ENCODE measurements at regions not wholly inside any gene's neighbourhood (a gene's known extent, or its start where the extent isn't known, plus 50 kb on each side); places are given as distances from the start of the nearest gene placed in this dataset.
"Not testable (repeated sequence)": the region's sequence is repeated elsewhere in the genome, so short reads cannot be mapped to it uniquely, and the experiment has no call there.

- DNase-seq: no peak
- no peaks in the 10 kb centered on the region for H3K9me3 Mint-ChIP-seq
- peaks cover 15% of the 10 kb centered on the region for H3K27me3 Mint-ChIP-seq
- no peak overlapping the region for H3K4me3 Mint-ChIP-seq
- no peak overlapping the region for H3K27ac Mint-ChIP-seq
- no peaks in the 10 kb centered on the region for H3K36me3 Mint-ChIP-seq (ENCODE audit: low read depth)
- no peaks in the 10 kb centered on the region for H3K4me1 Mint-ChIP-seq
- intact Hi-C loops (cut with micrococcal nuclease): no loop called here
These were observed 232.1 kb downstream of the TM9SF2 start for GRCh38 chr13:99733346-99733745.

GRCh38 chr13:99731747-99732146, 230.5 kb downstream of the TM9SF2 start:
- Mint-ChIP-seq H3K4me1 (no peaks in the 10 kb centered on the region), H3K4me3 (no peak overlapping the region), H3K36me3 (ENCODE audit: low read depth) (no peaks in the 10 kb centered on the region), H3K9me3 (no peaks in the 10 kb centered on the region), H3K27me3 (peaks cover 13% of the 10 kb centered on the region), H3K27ac (no peak overlapping the region)
- intact Hi-C loops (cut with micrococcal nuclease): no loop called here
- DNase-seq: no peak

- H3K4me1 Mint-ChIP-seq: no peaks in the 10 kb centered on the region
- H3K4me3 Mint-ChIP-seq: no peak overlapping the region
- no peak overlapping the region for H3K27ac Mint-ChIP-seq
- no peak for DNase-seq
- intact Hi-C loops (cut with micrococcal nuclease): no loop called here
- H3K36me3 Mint-ChIP-seq (ENCODE audit: low read depth): no peaks in the 10 kb centered on the region
- H3K9me3 Mint-ChIP-seq: no peaks in the 10 kb centered on the region
- peaks cover 13% of the 10 kb centered on the region for H3K27me3 Mint-ChIP-seq
These were observed 229.1 kb downstream of the TM9SF2 start for GRCh38 chr13:99730403-99730802.

- Mint-ChIP-seq H3K9me3 (no peaks in the 10 kb centered on the region), H3K36me3 (ENCODE audit: low read depth) (no peaks in the 10 kb centered on the region), H3K4me3 (no peak overlapping the region), H3K27me3 (peaks cover 10% of the 10 kb centered on the region), H3K27ac (no peak overlapping the region), H3K4me1 (no peaks in the 10 kb centered on the region)
- DNase-seq: no peak
- intact Hi-C loops (cut with micrococcal nuclease): no loop called here
These were observed 228.5 kb downstream of the TM9SF2 start for GRCh38 chr13:99729745-99730144.

- H3K4me3 Mint-ChIP-seq; DNase-seq; intact Hi-C loops (cut with micrococcal nuclease); H3K9me3 Mint-ChIP-seq; H3K27ac Mint-ChIP-seq; H3K27me3 Mint-ChIP-seq; H3K36me3 Mint-ChIP-seq (ENCODE audit: low read depth); H3K4me1 Mint-ChIP-seq: not testable (repeated sequence)
These were observed 226.4 kb downstream of the TM9SF2 start for GRCh38 chr13:99727651-99728050.

GRCh38 chr13:99726282-99726894, 225.1 kb downstream of the TM9SF2 start:
- intact Hi-C loops (cut with micrococcal nuclease): no loop called here
- Mint-ChIP-seq H3K9me3 (no peaks in the 10 kb centered on the region), H3K4me3 (no peak overlapping the region), H3K27ac (no peak overlapping the region), H3K27me3 (no peaks in the 10 kb centered on the region), H3K4me1 (no peaks in the 10 kb centered on the region), H3K36me3 (ENCODE audit: low read depth) (no peaks in the 10 kb centered on the region)
- no peak for DNase-seq

GRCh38 chr13:99725644-99726043, 224.4 kb downstream of the TM9SF2 start:
- DNase-seq: no peak
- H3K4me1 Mint-ChIP-seq: no peaks in the 10 kb centered on the region
- H3K4me3 Mint-ChIP-seq: no peak overlapping the region
- H3K27ac Mint-ChIP-seq: no peak overlapping the region
- H3K36me3 Mint-ChIP-seq (ENCODE audit: low read depth): no peaks in the 10 kb centered on the region
- H3K27me3 Mint-ChIP-seq: no peaks in the 10 kb centered on the region
- intact Hi-C loops (cut with micrococcal nuclease): no loop called here
- no peaks in the 10 kb centered on the region for H3K9me3 Mint-ChIP-seq

GRCh38 chr13:99724633-99725517, 223.6 kb downstream of the TM9SF2 start:
- intact Hi-C loops (cut with micrococcal nuclease): no loop called here

GRCh38 chr13:99723878-99724277, 222.6 kb downstream of the TM9SF2 start:
- H3K9me3 Mint-ChIP-seq: no peaks in the 10 kb centered on the region
- intact Hi-C loops (cut with micrococcal nuclease): no loop called here
- H3K36me3 Mint-ChIP-seq (ENCODE audit: low read depth): no peaks in the 10 kb centered on the region
- DNase-seq: no peak
- H3K4me3 Mint-ChIP-seq: no peak overlapping the region
- H3K4me1 Mint-ChIP-seq: no peaks in the 10 kb centered on the region
- H3K27me3 Mint-ChIP-seq: peaks cover 3% of the 10 kb centered on the region
- H3K27ac Mint-ChIP-seq: no peak overlapping the region

More at GRCh38 chr13:99724633-99725517, 223.6 kb downstream of the TM9SF2 start:
- Mint-ChIP-seq H3K9me3 (no peaks in the 10 kb centered on the region), H3K27me3 (peaks cover 3% of the 10 kb centered on the region), H3K36me3 (ENCODE audit: low read depth) (no peaks in the 10 kb centered on the region), H3K4me3 (no peak overlapping the region), H3K27ac (no peak overlapping the region), H3K4me1 (no peaks in the 10 kb centered on the region)
- no peak for DNase-seq

- intact Hi-C loops (cut with micrococcal nuclease): no loop called here
- no peaks in the 10 kb centered on the region for H3K9me3 Mint-ChIP-seq
- no peak overlapping the region for H3K4me3 Mint-ChIP-seq
- DNase-seq: no peak
- peaks cover 3% of the 10 kb centered on the region for H3K27me3 Mint-ChIP-seq
- no peaks in the 10 kb centered on the region for H3K36me3 Mint-ChIP-seq (ENCODE audit: low read depth)
- no peaks in the 10 kb centered on the region for H3K4me1 Mint-ChIP-seq
- H3K27ac Mint-ChIP-seq: no peak overlapping the region
These were observed 221.7 kb downstream of the TM9SF2 start for GRCh38 chr13:99722931-99723330.

GRCh38 chr13:99722338-99722818, 221.1 kb downstream of the TM9SF2 start:
- intact Hi-C loops (cut with micrococcal nuclease): no loop called here
- Mint-ChIP-seq H3K4me3 (no peak overlapping the region), H3K27ac (no peak overlapping the region), H3K27me3 (peaks cover 3% of the 10 kb centered on the region), H3K9me3 (no peaks in the 10 kb centered on the region), H3K36me3 (ENCODE audit: low read depth) (no peaks in the 10 kb centered on the region), H3K4me1 (no peaks in the 10 kb centered on the region)
- no peak for DNase-seq

GRCh38 chr13:99721606-99722337, 220.5 kb downstream of the TM9SF2 start:
- Mint-ChIP-seq H3K27ac (no peak overlapping the region), H3K36me3 (ENCODE audit: low read depth) (no peaks in the 10 kb centered on the region), H3K27me3 (peaks cover 3% of the 10 kb centered on the region), H3K4me1 (no peaks in the 10 kb centered on the region), H3K9me3 (no peaks in the 10 kb centered on the region), H3K4me3 (no peak overlapping the region)
- intact Hi-C loops (cut with micrococcal nuclease): no loop called here
- DNase-seq: no peak

GRCh38 chr13:99717959-99718674, 216.8 kb downstream of the TM9SF2 start:
- H3K27ac Mint-ChIP-seq: no peak overlapping the region
- no peak overlapping the region for H3K4me3 Mint-ChIP-seq
- no peak for DNase-seq
- intact Hi-C loops (cut with micrococcal nuclease): no loop called here
- H3K4me1 Mint-ChIP-seq: no peaks in the 10 kb centered on the region
- peaks cover 3% of the 10 kb centered on the region for H3K27me3 Mint-ChIP-seq
- no peaks in the 10 kb centered on the region for H3K9me3 Mint-ChIP-seq
- no peaks in the 10 kb centered on the region for H3K36me3 Mint-ChIP-seq (ENCODE audit: low read depth)

Measured in activated CD4-positive, alpha-beta T cell treated with anti-CD3 and anti-CD28 coated beads, Interleukin-2, amount 10 ng/mL, durations not matched to agents 24 days and 14 days (primary cell).